ENCODE measurements at regions not wholly inside any gene's neighbourhood (a gene's known extent, or its start where the extent isn't known, plus 50 kb on each side); places are given as distances from the start of the nearest gene placed in this dataset.
"Not testable (repeated sequence)": the region's sequence is repeated elsewhere in the genome, so short reads cannot be mapped to it uniquely, and the experiment has no call there.

- DNase-seq (ENCODE audit: low read depth, low spot score); ATAC-seq; H3K9me3 ChIP-seq (ENCODE audit: control insufficient read depth in 1 of 2, insufficient read depth in 1 of 2, low read depth in 1 of 2, low read length in 2 of 2); H3K9ac ChIP-seq (ENCODE audit: low read length); H3K4me1 ChIP-seq (ENCODE audit: control insufficient read depth in 1 of 2, insufficient read depth in 2 of 2, low read length in 2 of 2); CTCF ChIA-PET; H3K36me3 ChIP-seq (ENCODE audit: control insufficient read depth in 1 of 2, insufficient read depth in 2 of 2, low read length in 2 of 2); H4K20me1 ChIP-seq (ENCODE audit: insufficient read depth); H3K27ac ChIP-seq (ENCODE audit: low read depth, low read length); RAD21 ChIA-PET (ENCODE audit: low non-redundant PET in 1 of 2, low total read pairs in 2 of 2, uncharacterized antibody in 2 of 2, unreplicated experiment in 2 of 2); H3K4me2 ChIP-seq (ENCODE audit: low read length); H3K4me3 ChIP-seq (replicated peaks in 1 of 2; ENCODE audit: low read depth in 1 of 2, low read length in 2 of 2); H2AFZ ChIP-seq (ENCODE audit: low read depth, low read length, poor library complexity, severe bottlenecking); BruUV-seq (replicated peaks); H3K9me2 ChIP-seq (ENCODE audit: insufficient read depth); H3K27me3 ChIP-seq (ENCODE audit: insufficient read depth, low read length); POLR2A ChIA-PET; intact Hi-C loops (cut with micrococcal nuclease); H3K79me2 ChIP-seq (ENCODE audit: insufficient read depth, low read length): not testable (repeated sequence)
Measured at GRCh38 chr4:188740172-188740571, 600.9 kb downstream of the TRIML1 start.

- TSS peak; percentile 79 for BruUV-seq (replicated peaks)
- intact Hi-C loops (cut with micrococcal nuclease); POLR2A ChIA-PET; H3K79me2 ChIP-seq (ENCODE audit: insufficient read depth, low read length); H3K4me3 ChIP-seq (replicated peaks in 1 of 2; ENCODE audit: low read depth in 1 of 2, low read length in 2 of 2); H3K9ac ChIP-seq (ENCODE audit: low read length); H3K4me1 ChIP-seq (ENCODE audit: control insufficient read depth in 1 of 2, insufficient read depth in 2 of 2, low read length in 2 of 2); RAD21 ChIA-PET (ENCODE audit: low non-redundant PET in 1 of 2, low total read pairs in 2 of 2, uncharacterized antibody in 2 of 2, unreplicated experiment in 2 of 2); CTCF ChIA-PET; H3K27ac ChIP-seq (ENCODE audit: low read depth, low read length); H3K9me3 ChIP-seq (ENCODE audit: control insufficient read depth in 1 of 2, insufficient read depth in 1 of 2, low read depth in 1 of 2, low read length in 2 of 2); H2AFZ ChIP-seq (ENCODE audit: low read depth, low read length, poor library complexity, severe bottlenecking); H3K36me3 ChIP-seq (ENCODE audit: control insufficient read depth in 1 of 2, insufficient read depth in 2 of 2, low read length in 2 of 2); H3K9me2 ChIP-seq (ENCODE audit: insufficient read depth); H3K4me2 ChIP-seq (ENCODE audit: low read length); H3K27me3 ChIP-seq (ENCODE audit: insufficient read depth, low read length); H4K20me1 ChIP-seq (ENCODE audit: insufficient read depth); DNase-seq (ENCODE audit: low read depth, low spot score): not testable (repeated sequence)
- peak; percentile 57 for ATAC-seq
Measured at GRCh38 chr4:188740791-188741190, 601.5 kb downstream of the TRIML1 start.

GRCh38 chr4:188754372-188755002, 615.2 kb downstream of the TRIML1 start:
- intact Hi-C loops (cut with micrococcal nuclease) = no loop called here
- BruUV-seq (replicated peaks) = no TSS peak
- no peak overlapping the region for H3K4me3 ChIP-seq (replicated peaks in 1 of 2; ENCODE audit: low read depth in 1 of 2, low read length in 2 of 2)

More at GRCh38 chr4:188754372-188755002, 615.2 kb downstream of the TRIML1 start:
- H3K4me1 ChIP-seq (ENCODE audit: control insufficient read depth in 1 of 2, insufficient read depth in 2 of 2, low read length in 2 of 2) = no peaks in the 10 kb centered on the region
- ATAC-seq (no peak), DNase-seq (ENCODE audit: low read depth, low spot score) (no peak)
- ChIA-PET POLR2A (no interaction called here), RAD21 (ENCODE audit: low non-redundant PET in 1 of 2, low total read pairs in 2 of 2, uncharacterized antibody in 2 of 2, unreplicated experiment in 2 of 2) (no interaction called here), CTCF (no interaction called here)
- H4K20me1 ChIP-seq (ENCODE audit: insufficient read depth) = no peaks in the 10 kb centered on the region
- no peak overlapping the region for H3K9ac ChIP-seq (ENCODE audit: low read length)
- no peaks in the 10 kb centered on the region for H3K9me3 ChIP-seq (ENCODE audit: control insufficient read depth in 1 of 2, insufficient read depth in 1 of 2, low read depth in 1 of 2, low read length in 2 of 2)
- no peaks in the 10 kb centered on the region for H3K9me2 ChIP-seq (ENCODE audit: insufficient read depth)
- no peaks in the 10 kb centered on the region for H3K79me2 ChIP-seq (ENCODE audit: insufficient read depth, low read length)
- H2AFZ ChIP-seq (ENCODE audit: low read depth, low read length, poor library complexity, severe bottlenecking) = no peak overlapping the region
- H3K27me3 ChIP-seq (ENCODE audit: insufficient read depth, low read length) = no peaks in the 10 kb centered on the region
- no peak overlapping the region for H3K27ac ChIP-seq (ENCODE audit: low read depth, low read length)
- no peak for TF ChIP-seq YY1 (IDR thresholded peaks at IDR 0.05; ENCODE audit: extremely low read depth, insufficient replicate concordance, low read depth, low read length)
- no peak for TF ChIP-seq POLR2A (IDR thresholded peaks at IDR 0.05; ENCODE audit: borderline replicate concordance, extremely low read depth, insufficient read depth, insufficient read length)
- TF ChIP-seq JUND (IDR thresholded peaks at IDR 0.05) = no peak
- no peak for TF ChIP-seq FOSL1 (IDR thresholded peaks at IDR 0.05; ENCODE audit: low read depth)
- TF ChIP-seq ATF3 (IDR thresholded peaks at IDR 0.05) = no peak
- TF ChIP-seq MAX (IDR thresholded peaks at IDR 0.05) = no peak
- no peak for TF ChIP-seq EZH2 (IDR thresholded peaks at IDR 0.05)
- TF ChIP-seq SRF (IDR thresholded peaks at IDR 0.05; ENCODE audit: low read depth) = no peak
- TF ChIP-seq CEBPB (IDR thresholded peaks at IDR 0.05; ENCODE audit: low read depth) = no peak
- no peak for TF ChIP-seq POLR2AphosphoS5 (IDR thresholded peaks at IDR 0.05; ENCODE audit: low read depth, low read length)
- no peak for TF ChIP-seq ZBTB33 (IDR thresholded peaks at IDR 0.05; ENCODE audit: extremely low read depth, insufficient replicate concordance, low read length)
- no peaks in the 10 kb centered on the region for H3K36me3 ChIP-seq (ENCODE audit: control insufficient read depth in 1 of 2, insufficient read depth in 2 of 2, low read length in 2 of 2)
- no peak overlapping the region for H3K4me2 ChIP-seq (ENCODE audit: low read length)
